Endothelial cell of umbilical vein (primary cell): ENCODE measurements at regions not wholly inside any gene's neighbourhood (a gene's known extent, or its start where the extent isn't known, plus 50 kb on each side); places are given as distances from the start of the nearest gene placed in this dataset.
"Not testable (repeated sequence)": the region's sequence is repeated elsewhere in the genome, so short reads cannot be mapped to it uniquely, and the experiment has no call there.

Experiments used
- BruUV-seq: library from RNA; stranded (reverse); fragments of 400-500 nt; replicated peaks from 2 replicates; lab custom pipeline; 2021; lab: Mats Ljungman, UMichigan
- CTCF ChIA-PET: fragments of 300-600, 350-600 bp; sonication (Branson Sonifier 250); formaldehyde crosslinking; loops from one replicate; lab custom pipeline; 2021; ENCODE audit warnings: antibody characterized with exemption, inconsistent platforms; lab: Charles Lee
- POLR2A ChIA-PET: fragments of 300-600, 350-600 bp; sonication (Branson Sonifier 250); formaldehyde crosslinking; loops from one replicate; lab custom pipeline; 2021; ENCODE audit warnings: antibody characterized with exemption, inconsistent platforms; lab: Charles Lee
- DNase-seq: peaks from one replicate; pipeline ENCODE4 v3.0.0-alpha.2; 2011; ENCODE audit warnings: low read depth, low spot score
- FAIRE-seq: peaks from 2 replicates; lab custom pipeline; 2011; peaks lifted over from hg19 to GRCh38; lab: Jason Lieb, UNC
- H2AFZ ChIP-seq: 2 replicates; pipeline ENCODE4 v1.6.0; 2012; ENCODE audit warnings: low read depth, low read length, control low read depth, inconsistent platforms
- H3K27ac ChIP-seq: 2 replicates; pipeline ENCODE4 v1.5.1; 2011; ENCODE audit warnings: low read depth, mild to moderate bottlenecking, control low read depth, low read length, moderate library complexity; ENCODE audit not compliant: insufficient read depth
- H3K27me3 ChIP-seq, 2 experiments: 2 replicates each; pipeline versions ENCODE4 v1.6.0 to v1.6.1; 2011; ENCODE audit warnings: low read length in 2 of 2, mixed read lengths in 1 of 2; ENCODE audit not compliant: control insufficient read depth in 2 of 2, insufficient read depth in 2 of 2
- H3K36me3 ChIP-seq, 2 experiments: 2 replicates in 1 of 2; 3 replicates in 1 of 2; pipeline ENCODE4 v1.5.1; 2011; ENCODE audit warnings: low read length in 2 of 2, mild to moderate bottlenecking in 1 of 2, moderate library complexity in 1 of 2; ENCODE audit not compliant: control insufficient read depth in 2 of 2, insufficient read depth in 2 of 2; ENCODE audit errors: extremely low read depth in 1 of 2
- H3K4me1 ChIP-seq: 3 replicates; pipeline ENCODE4 v1.5.1; 2011; ENCODE audit warnings: mild to moderate bottlenecking, low read length; ENCODE audit not compliant: control insufficient read depth, insufficient read depth; ENCODE audit errors: extremely low read depth
- H3K4me2 ChIP-seq: 2 replicates; pipeline ENCODE4 v1.6.1; 2011; ENCODE audit warnings: low read length, control low read depth, mixed read lengths; ENCODE audit not compliant: insufficient read depth
- H3K4me3 ChIP-seq, 3 experiments: fragments of 200-600 bp in 1 of 3; sonication (generic), shearing (Covaris generic) in 1 of 3; replicated peaks in 1 of 3; 2 replicates each; pipeline ENCODE4 v1.5.1; 2011 to 2016; ENCODE audit warnings: control low read depth in 3 of 3, low read length in 3 of 3, mild to moderate bottlenecking in 2 of 3, inconsistent platforms in 1 of 3, low read depth in 1 of 3, moderate library complexity in 1 of 3; ENCODE audit not compliant: insufficient read depth in 1 of 3
- H3K79me2 ChIP-seq: 2 replicates; pipeline ENCODE4 v1.6.0; 2012; ENCODE audit warnings: low read length, inconsistent platforms; ENCODE audit not compliant: control insufficient read depth, insufficient read depth
- H3K9ac ChIP-seq: replicated peaks from 2 replicates; pipeline ENCODE3; 2011; ENCODE audit warnings: low read length, control low read depth; ENCODE audit not compliant: insufficient read depth; ENCODE audit errors: extremely low read depth
- H3K9me1 ChIP-seq: replicated peaks from 3 replicates; pipeline ENCODE4 v1.6.0; 2011; ENCODE audit warnings: mild to moderate bottlenecking, low read length; ENCODE audit not compliant: control insufficient read depth, insufficient read depth; ENCODE audit errors: extremely low read depth
- H3K9me3 ChIP-seq: replicated peaks from 2 replicates; pipeline ENCODE4 v1.5.1; 2012; ENCODE audit warnings: low read length, inconsistent platforms; ENCODE audit not compliant: control insufficient read depth, insufficient read depth
- H4K20me1 ChIP-seq: replicated peaks from 2 replicates; pipeline ENCODE3; 2011; ENCODE audit warnings: mild to moderate bottlenecking, low read length; ENCODE audit not compliant: control insufficient read depth, insufficient read depth; ENCODE audit errors: extremely low read depth
- dilution Hi-C: fragments of 300-500 bp; cut with MboI; formaldehyde crosslinking; loops from one replicate; pipeline ENCODE4 v1.15.0; 2019; ENCODE audit warnings: low sequenced_read_pairs; ENCODE audit not compliant: extremely low pct_ligation_motif_present
- intact Hi-C: fragments of 100-400 bp; cut with micrococcal nuclease; formaldehyde crosslinking; loops from one replicate; pipeline ENCODE4 v1.10.0; 2022

DNA sequence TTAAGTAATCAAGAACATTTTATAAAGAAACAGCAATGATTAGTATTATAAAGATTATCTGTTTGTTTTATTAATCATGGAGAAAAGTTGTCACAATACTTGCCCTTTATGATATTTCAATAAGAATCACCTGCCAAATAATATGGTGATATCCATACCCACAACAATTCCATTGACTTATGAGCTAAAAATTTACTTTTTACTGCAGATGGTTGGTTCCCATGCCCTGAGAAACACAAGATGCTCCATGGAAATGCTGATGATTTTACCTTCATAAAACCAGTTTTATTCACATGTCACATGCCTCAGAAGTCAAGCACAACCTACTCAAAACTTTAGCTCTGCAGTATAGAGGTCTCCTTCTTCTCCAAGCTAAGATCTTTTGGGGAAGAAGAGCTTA, 293.6 kb downstream of the SPATA31A1 start:
- not testable (repeated sequence) for FAIRE-seq

DNA sequence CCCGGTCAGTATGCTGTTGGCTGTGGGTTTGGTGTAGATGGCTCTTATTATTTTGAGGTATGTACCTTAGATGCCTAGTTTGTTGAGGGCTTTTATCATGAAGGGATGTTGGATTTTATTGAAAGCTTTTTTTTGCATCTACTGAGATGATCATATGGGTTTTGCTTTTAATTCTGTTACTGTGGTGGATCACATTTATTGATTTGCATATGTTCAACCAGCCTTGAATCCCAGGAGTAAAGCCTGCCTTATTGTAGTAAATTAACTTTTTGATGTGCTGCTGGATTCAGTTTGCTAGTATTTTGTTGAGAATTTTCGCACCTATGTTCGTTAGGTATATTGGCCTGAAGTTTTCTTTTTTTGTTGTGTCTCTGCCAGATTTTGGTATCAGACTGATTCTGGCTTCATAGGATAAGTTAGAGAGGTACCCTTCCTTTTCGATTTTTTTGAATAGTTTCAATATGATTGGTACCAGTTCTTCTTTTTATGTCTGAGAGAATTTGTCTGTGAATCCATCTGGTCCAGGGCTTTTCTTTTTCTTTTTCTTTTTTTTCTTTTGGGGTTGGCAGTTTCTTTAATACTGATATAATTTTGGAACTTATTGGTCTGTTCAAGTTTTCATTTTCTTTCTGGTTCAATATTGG, 301.6 kb downstream of the SPATA31A1 start:
- H3K4me1 ChIP-seq, H4K20me1 ChIP-seq, H3K4me2 ChIP-seq, H3K79me2 ChIP-seq, H3K4me3 ChIP-seq, H2AFZ ChIP-seq, H3K27ac ChIP-seq, CTCF ChIA-PET, FAIRE-seq, H3K27me3 ChIP-seq, H3K9me3 ChIP-seq, H3K9me1 ChIP-seq, intact Hi-C loops, dilution Hi-C loops, H3K36me3 ChIP-seq, POLR2A ChIA-PET, BruUV-seq, H3K9ac ChIP-seq, DNase-seq: not testable (repeated sequence)

More for the DNA sequence above, 293.6 kb downstream of the SPATA31A1 start:
- BruUV-seq, H3K27ac ChIP-seq, H2AFZ ChIP-seq, H3K27me3 ChIP-seq, intact Hi-C loops, H3K4me3 ChIP-seq, dilution Hi-C loops, H3K79me2 ChIP-seq, POLR2A ChIA-PET, H3K9ac ChIP-seq, DNase-seq, CTCF ChIA-PET, H3K9me1 ChIP-seq, H3K36me3 ChIP-seq, H4K20me1 ChIP-seq, H3K4me2 ChIP-seq, H3K9me3 ChIP-seq, H3K4me1 ChIP-seq: not testable (repeated sequence)

DNA sequence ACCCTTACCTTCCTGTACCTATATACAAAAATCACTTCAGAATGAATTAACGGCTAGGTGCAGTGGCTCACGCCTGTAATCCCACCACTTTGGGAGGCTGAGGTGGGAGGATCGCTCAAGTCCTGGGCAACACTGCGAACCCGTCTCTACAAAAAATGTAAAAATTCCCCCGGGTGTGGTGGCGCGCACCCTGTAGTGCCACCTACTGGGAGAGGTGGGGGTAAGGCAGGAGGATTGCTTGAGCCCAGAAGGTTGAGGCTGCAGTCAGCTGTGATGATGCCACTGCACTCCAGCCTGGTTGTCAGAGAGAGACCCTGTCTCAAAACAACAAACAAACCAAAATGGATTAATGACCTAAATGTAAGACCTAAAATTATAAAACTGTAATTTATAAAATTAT, 307.6 kb downstream of the SPATA31A1 start:
- H3K36me3 ChIP-seq, H4K20me1 ChIP-seq, FAIRE-seq, BruUV-seq, H3K4me1 ChIP-seq, H3K27ac ChIP-seq, H3K9me3 ChIP-seq, H3K4me3 ChIP-seq, H2AFZ ChIP-seq, DNase-seq, H3K27me3 ChIP-seq, dilution Hi-C loops, H3K4me2 ChIP-seq, POLR2A ChIA-PET, H3K79me2 ChIP-seq, H3K9ac ChIP-seq, intact Hi-C loops, CTCF ChIA-PET, H3K9me1 ChIP-seq: not testable (repeated sequence)

DNA sequence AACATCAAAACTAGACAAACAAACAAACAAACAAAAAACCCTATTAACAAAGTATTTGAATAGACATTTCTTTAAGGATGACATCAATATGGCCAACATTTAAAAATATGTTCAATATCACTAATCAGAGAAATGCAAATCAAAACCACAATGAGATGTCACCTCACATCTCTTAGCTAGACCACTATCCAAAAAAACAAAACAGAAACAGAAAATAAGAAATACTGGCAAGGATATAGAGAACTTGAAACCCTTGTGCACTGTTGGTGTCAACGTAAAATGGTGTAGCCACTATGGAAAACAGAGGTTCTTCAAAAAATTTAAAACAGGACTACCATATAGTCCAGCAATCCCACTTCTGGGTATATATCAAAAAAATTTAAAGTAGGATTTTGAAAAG, 308.2 kb downstream of the SPATA31A1 start:
- intact Hi-C loops, H2AFZ ChIP-seq, BruUV-seq, H3K27ac ChIP-seq, H3K9me1 ChIP-seq, H3K9me3 ChIP-seq, DNase-seq, H3K36me3 ChIP-seq, H4K20me1 ChIP-seq, H3K4me1 ChIP-seq, CTCF ChIA-PET, H3K4me3 ChIP-seq, FAIRE-seq, dilution Hi-C loops, H3K4me2 ChIP-seq, H3K27me3 ChIP-seq, H3K79me2 ChIP-seq, H3K9ac ChIP-seq, POLR2A ChIA-PET: not testable (repeated sequence)
